ENCODE measurements at regions not wholly inside any gene's neighbourhood (a gene's known extent, or its start where the extent isn't known, plus 50 kb on each side); places are given as distances from the start of the nearest gene placed in this dataset.

DNA sequence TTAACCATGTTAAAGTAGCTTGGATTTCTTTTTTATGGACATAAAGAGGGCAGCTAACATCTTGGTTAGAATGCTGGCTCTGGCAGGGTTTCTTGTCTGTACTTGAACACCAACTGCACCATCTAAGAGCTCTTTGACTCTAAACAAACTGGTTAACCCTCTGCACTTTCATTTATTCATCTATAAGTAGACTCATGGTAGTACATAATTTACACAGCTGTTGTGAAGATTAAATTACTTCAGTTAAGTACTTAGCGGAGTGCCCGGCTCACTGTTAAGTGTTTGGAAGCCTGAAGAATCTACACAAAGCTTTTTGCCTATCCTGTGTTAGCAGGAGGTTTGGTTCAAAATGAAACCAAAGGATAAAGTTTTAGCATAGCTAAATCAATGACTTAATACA, 846.2 kb upstream of the API5 start:
- intact Hi-C loops (cut with micrococcal nuclease), result no loop called here
- Mint-ChIP-seq H3K4me3 (no peak overlapping the region), H3K36me3 (no peaks in the 10 kb centered on the region), H3K27ac (no peak overlapping the region), H3K27me3 (no peaks in the 10 kb centered on the region), H3K4me1 (ENCODE audit: low read depth) (no peaks in the 10 kb centered on the region), H3K9me3 (peaks cover 17% of the 10 kb centered on the region)
- CTCF ChIA-PET, result no interaction called here
- POLR2A ChIA-PET, result no interaction called here
- DNase-seq, result no peak

DNA sequence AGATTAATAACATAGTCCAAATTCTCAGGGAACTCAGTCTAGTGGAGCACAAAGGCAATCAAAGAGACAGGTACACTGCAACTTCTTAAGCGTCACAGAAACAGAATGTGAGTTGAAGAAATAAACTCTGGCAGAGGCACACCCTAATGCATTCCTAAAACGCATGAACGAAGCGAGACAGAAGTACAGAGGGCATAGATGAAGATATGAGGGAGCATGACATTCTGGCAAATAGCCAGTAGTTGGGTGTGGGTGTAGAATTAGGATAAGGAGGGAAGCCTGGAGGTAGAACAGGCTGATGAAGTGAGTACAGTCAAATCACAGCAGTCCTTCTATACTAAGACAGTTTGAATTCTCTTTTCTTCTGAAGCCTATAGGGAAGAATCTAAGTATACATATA, 838.7 kb upstream of the API5 start:
- DNase-seq, result no peak
- H3K4me3 Mint-ChIP-seq, result no peak overlapping the region
- H3K9me3 Mint-ChIP-seq, result peaks cover 19% of the 10 kb centered on the region
- intact Hi-C loops (cut with micrococcal nuclease), result no loop called here
- H3K36me3 Mint-ChIP-seq, result no peaks in the 10 kb centered on the region
- ChIA-PET CTCF (no interaction called here), POLR2A (no interaction called here)
- H3K27ac Mint-ChIP-seq, result no peak overlapping the region
- H3K27me3 Mint-ChIP-seq, result no peaks in the 10 kb centered on the region
- no peaks in the 10 kb centered on the region for H3K4me1 Mint-ChIP-seq (ENCODE audit: low read depth)

DNA sequence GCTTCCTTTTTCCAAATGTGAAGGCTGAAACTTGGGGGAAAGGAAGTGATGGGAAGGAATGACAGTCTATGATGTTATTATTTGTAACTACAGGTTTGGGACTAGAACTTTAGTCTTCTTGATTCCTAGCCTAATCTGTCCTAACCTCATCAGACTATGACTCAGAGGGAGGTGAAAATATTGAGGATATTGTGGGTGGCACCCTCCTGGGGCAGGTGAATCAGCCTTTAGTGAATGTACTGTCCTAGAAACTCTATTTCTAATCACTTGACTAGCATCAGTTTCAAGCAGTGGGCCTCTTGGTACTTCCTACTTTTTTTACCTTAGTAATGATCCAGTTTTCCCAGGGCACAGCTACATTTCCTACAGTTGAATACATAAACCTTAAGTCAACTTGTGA, 829.0 kb upstream of the API5 start:
- CTCF ChIA-PET, result no interaction called here
- intact Hi-C loops (cut with micrococcal nuclease), result no loop called here
- H3K36me3 Mint-ChIP-seq, result no peaks in the 10 kb centered on the region
- POLR2A ChIA-PET, result no interaction called here
- no peaks in the 10 kb centered on the region for H3K4me1 Mint-ChIP-seq (ENCODE audit: low read depth)
- H3K4me3 Mint-ChIP-seq, result no peak overlapping the region
- H3K27me3 Mint-ChIP-seq, result no peaks in the 10 kb centered on the region
- no peak overlapping the region for H3K27ac Mint-ChIP-seq
- DNase-seq, result no peak
- H3K9me3 Mint-ChIP-seq, result peaks cover 60% of the 10 kb centered on the region

DNA sequence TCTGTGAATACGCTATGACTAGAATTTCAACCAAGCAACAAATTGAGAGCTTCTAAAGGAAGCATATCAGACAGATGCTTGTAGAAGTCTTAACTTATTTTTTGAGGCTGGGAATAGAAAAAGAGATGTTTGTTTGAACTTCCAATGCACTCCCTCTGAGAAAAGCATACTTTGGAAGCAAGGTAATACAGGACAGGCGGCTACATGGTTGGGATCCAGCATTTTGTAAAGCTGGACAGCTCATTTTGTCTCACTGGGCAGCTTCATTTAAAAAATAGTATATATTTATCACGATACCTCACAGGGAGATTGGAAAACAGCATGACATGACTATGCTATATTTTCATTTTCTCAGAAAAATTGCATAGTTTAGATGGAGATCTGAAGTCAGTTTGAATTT, 821.3 kb upstream of the API5 start:
- CTCF ChIA-PET, result no interaction called here
- Mint-ChIP-seq H3K9me3 (peaks cover 20% of the 10 kb centered on the region), H3K27me3 (no peaks in the 10 kb centered on the region), H3K4me1 (ENCODE audit: low read depth) (no peaks in the 10 kb centered on the region), H3K4me3 (no peak overlapping the region), H3K27ac (no peak overlapping the region), H3K36me3 (no peaks in the 10 kb centered on the region)
- intact Hi-C loops (cut with micrococcal nuclease), result no loop called here
- POLR2A ChIA-PET, result no interaction called here
- no peak for DNase-seq

DNA sequence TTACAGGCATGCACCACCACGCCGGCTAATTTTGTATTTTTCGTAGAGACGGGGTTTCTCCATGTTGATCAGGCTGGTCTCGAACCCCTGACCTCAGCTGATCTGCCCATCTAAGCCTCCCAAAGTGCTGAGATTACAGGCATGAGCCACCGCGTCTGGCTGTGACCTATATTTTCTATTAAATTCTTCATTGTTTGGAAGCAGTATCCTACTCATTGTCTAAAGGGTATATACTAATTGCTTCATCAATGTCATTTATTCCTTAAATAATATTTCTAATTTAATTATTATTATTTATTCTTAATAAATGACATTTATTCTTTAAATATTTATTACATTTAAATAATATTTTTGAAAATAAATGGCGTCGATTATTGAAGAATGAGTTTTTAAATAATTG, 817.3 kb upstream of the API5 start:
- intact Hi-C loops (cut with micrococcal nuclease), result no loop called here
- POLR2A ChIA-PET, result no interaction called here

DNA sequence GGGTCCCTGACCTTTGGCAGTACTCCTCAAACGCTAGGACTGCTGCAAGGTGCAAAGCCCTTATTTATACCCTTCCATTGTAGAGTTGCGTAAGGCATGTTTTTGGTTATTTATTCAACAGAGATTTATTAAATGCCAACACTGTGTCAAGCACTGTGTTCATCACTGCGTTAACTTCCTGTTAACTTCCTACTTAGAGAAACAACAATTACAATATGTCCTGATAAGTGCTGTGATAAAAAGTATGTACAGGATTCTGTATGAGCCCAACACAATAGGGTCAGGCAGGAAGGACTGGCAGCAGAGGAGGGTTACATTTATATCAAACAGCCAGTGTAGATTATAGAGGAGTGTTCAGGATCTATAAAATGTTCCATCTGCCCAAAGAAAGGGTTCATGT, 812.8 kb upstream of the API5 start:
- DNase-seq, result no peak
- H3K4me1 Mint-ChIP-seq (ENCODE audit: low read depth), result no peaks in the 10 kb centered on the region
- intact Hi-C loops (cut with micrococcal nuclease), result no loop called here
- ChIA-PET POLR2A (no interaction called here), CTCF (no interaction called here)
- H3K9me3 Mint-ChIP-seq, result peaks cover 10% of the 10 kb centered on the region
- no peaks in the 10 kb centered on the region for H3K27me3 Mint-ChIP-seq
- H3K36me3 Mint-ChIP-seq, result no peaks in the 10 kb centered on the region
- no peak overlapping the region for H3K4me3 Mint-ChIP-seq
- no peak overlapping the region for H3K27ac Mint-ChIP-seq

More for the DNA sequence above, 817.3 kb upstream of the API5 start:
- no peak for DNase-seq
- CTCF ChIA-PET, result no interaction called here
- Mint-ChIP-seq H3K36me3 (no peaks in the 10 kb centered on the region), H3K9me3 (peaks cover 8% of the 10 kb centered on the region), H3K4me3 (no peak overlapping the region), H3K27me3 (no peaks in the 10 kb centered on the region), H3K27ac (no peak overlapping the region), H3K4me1 (ENCODE audit: low read depth) (no peaks in the 10 kb centered on the region)

DNA sequence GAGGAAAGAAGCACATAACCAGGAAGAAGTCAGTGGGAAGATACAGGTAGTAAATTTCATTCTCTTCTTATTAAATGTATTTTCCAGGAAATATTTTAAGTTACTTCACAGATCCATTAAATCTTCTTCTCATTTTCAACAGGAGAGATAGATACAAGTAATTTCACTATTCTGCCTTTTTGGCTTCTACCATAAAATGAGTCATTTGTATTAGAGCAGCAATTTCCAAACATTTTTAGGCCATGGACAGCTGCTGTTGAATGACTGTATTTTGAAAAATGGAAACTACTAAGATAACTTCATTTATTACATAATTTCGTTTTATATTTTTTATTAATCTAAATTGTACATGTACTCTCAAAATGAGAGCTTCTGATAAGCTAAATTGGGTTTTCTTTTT, 809.6 kb upstream of the API5 start:
- ChIA-PET POLR2A (no interaction called here), CTCF (no interaction called here)
- H3K27ac Mint-ChIP-seq, result no peak overlapping the region
- H3K4me1 Mint-ChIP-seq (ENCODE audit: low read depth), result no peaks in the 10 kb centered on the region
- intact Hi-C loops (cut with micrococcal nuclease), result no loop called here
- no peak overlapping the region for H3K4me3 Mint-ChIP-seq
- no peaks in the 10 kb centered on the region for H3K27me3 Mint-ChIP-seq
- no peak for DNase-seq
- H3K36me3 Mint-ChIP-seq, result no peaks in the 10 kb centered on the region
- H3K9me3 Mint-ChIP-seq, result peaks cover 17% of the 10 kb centered on the region

DNA sequence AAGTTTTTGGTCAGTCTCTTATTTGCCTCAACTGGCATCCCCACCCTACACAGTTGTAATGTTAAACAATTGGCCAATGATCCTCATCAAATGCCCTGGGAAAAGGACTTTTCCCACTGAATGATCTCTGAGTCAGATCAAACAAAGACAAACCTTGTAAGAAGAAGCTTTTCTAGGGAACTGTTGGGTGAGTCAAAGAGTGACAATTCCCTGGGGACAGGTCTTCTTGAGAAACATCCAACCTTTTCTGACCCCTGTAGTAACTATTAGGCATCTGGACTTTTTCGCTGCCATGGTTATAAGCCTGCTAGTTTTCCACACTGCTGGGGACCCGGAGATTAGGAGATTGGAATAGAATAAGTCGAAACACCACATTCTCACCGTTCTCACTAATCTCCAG, 789.8 kb upstream of the API5 start:
- ChIA-PET POLR2A (no interaction called here), CTCF (no interaction called here)
- H3K9me3 Mint-ChIP-seq, result peaks cover 15% of the 10 kb centered on the region
- no peak overlapping the region for H3K4me3 Mint-ChIP-seq
- intact Hi-C loops (cut with micrococcal nuclease), result loop anchor here (10.0 kb wide), 1 partner anchor 1067 kb away; the partner anchor contains the start of gene LRRC4C
- H3K27me3 Mint-ChIP-seq, result no peaks in the 10 kb centered on the region
- H3K27ac Mint-ChIP-seq, result no peak overlapping the region
- H3K36me3 Mint-ChIP-seq, result no peaks in the 10 kb centered on the region
- no peaks in the 10 kb centered on the region for H3K4me1 Mint-ChIP-seq (ENCODE audit: low read depth)
- DNase-seq, result no peak

DNA sequence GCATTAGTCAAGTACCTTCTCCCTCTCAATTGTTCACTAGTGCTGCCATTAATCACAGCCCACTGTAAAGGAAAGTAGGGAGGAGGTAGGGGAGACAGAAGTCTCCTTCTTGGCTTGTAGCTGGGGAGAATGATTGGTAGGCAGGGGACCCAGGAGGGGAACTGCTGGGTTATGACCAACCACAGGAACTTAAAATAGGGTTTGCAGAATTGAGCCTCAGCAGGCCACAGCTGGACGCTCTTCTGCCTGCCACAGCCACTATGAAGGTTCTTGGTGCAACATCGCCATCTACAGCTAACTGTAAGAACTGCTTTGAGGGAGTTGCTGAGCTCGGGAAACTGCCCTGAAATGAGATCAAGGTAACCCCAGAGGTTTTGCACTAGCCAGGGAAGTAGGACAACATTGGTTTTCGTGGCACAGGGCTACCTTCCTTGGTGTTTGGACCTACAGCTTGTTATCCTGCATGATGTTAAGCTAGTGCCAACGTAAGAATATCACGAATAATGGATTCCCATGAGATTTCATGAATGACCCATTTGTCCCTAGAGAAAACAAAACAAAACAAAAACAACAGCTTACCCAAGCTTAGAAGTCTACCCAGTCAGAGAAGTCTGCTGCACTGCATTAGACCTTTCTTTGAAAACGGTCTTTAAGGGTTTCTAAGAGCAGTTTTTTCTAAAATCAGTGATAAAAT, 787.1 kb upstream of the API5 start:
- Mint-ChIP-seq H3K4me3 (no peak overlapping the region), H3K27ac (no peak overlapping the region), H3K36me3 (no peaks in the 10 kb centered on the region), H3K4me1 (ENCODE audit: low read depth) (no peaks in the 10 kb centered on the region), H3K9me3 (peaks cover 9% of the 10 kb centered on the region), H3K27me3 (no peaks in the 10 kb centered on the region)
- peak; percentile 14 for DNase-seq
- intact Hi-C loops (cut with micrococcal nuclease), result loop anchor here (10.0 kb wide), 1 partner anchor 1070 kb away; the partner anchor contains the start of gene LRRC4C
- POLR2A ChIA-PET, result no interaction called here
- CTCF ChIA-PET, result interaction anchor here (0.6 to 1.3 kb wide), 2 partner anchors 20 to 816 kb away, joined by 3 read pairs; no protein-coding TSS in a partner anchor

DNA sequence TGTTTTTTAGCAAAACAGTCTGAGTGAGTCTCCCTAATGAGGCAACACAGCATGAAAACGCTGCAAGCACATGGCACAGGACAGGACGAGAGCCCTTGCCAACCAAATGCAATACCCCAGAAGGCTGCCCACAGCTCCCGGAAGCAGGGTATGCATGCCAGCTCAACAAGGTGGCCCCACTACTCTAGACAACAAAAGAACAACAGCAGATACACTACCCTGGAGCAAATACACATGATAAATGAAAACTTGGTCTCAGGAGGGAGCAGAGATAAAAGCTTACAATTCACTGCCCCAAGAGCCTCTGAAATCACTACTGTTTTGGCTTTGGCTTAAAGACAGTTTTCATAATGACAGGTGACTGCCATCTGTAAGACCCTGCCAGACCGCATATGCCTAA, 785.4 kb upstream of the API5 start:
- no peaks in the 10 kb centered on the region for H3K27me3 Mint-ChIP-seq
- H3K36me3 Mint-ChIP-seq, result no peaks in the 10 kb centered on the region
- ChIA-PET CTCF (no interaction called here), POLR2A (no interaction called here)
- H3K9me3 Mint-ChIP-seq, result peaks cover 6% of the 10 kb centered on the region
- no peaks in the 10 kb centered on the region for H3K4me1 Mint-ChIP-seq (ENCODE audit: low read depth)
- intact Hi-C loops (cut with micrococcal nuclease), result loop anchor here (10.0 kb wide), 1 partner anchor 1072 kb away; the partner anchor contains the start of gene LRRC4C
- H3K4me3 Mint-ChIP-seq, result no peak overlapping the region
- no peak overlapping the region for H3K27ac Mint-ChIP-seq
- DNase-seq, result no peak

DNA sequence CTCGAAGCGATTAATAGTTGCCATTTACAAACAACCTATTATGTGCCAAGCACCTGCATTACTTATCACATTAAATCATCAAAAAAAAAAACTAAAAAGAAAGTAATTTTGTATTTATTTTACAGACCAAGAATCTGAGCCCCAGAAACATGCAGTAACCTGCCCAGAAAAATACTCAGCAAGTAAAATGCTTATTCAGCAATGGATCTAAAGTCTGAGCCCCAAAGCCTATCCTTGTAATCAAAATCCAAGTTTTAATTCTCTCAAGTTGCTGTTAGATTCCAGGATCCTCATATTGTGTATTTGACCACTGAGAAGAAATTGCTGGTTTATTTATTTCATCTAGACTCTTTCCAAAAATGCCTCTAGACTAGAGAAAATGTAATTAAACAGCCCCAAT, 783.3 kb upstream of the API5 start:
- no peaks in the 10 kb centered on the region for H3K27me3 Mint-ChIP-seq
- DNase-seq, result no peak
- H3K27ac Mint-ChIP-seq, result no peak overlapping the region
- intact Hi-C loops (cut with micrococcal nuclease), result loop anchor here (10.0 kb wide), 1 partner anchor 1074 kb away; the partner anchor contains the start of gene LRRC4C
- no peaks in the 10 kb centered on the region for H3K4me1 Mint-ChIP-seq (ENCODE audit: low read depth)
- ChIA-PET POLR2A (no interaction called here), CTCF (no interaction called here)
- no peaks in the 10 kb centered on the region for H3K36me3 Mint-ChIP-seq
- peaks cover 3% of the 10 kb centered on the region for H3K9me3 Mint-ChIP-seq
- no peak overlapping the region for H3K4me3 Mint-ChIP-seq

DNA sequence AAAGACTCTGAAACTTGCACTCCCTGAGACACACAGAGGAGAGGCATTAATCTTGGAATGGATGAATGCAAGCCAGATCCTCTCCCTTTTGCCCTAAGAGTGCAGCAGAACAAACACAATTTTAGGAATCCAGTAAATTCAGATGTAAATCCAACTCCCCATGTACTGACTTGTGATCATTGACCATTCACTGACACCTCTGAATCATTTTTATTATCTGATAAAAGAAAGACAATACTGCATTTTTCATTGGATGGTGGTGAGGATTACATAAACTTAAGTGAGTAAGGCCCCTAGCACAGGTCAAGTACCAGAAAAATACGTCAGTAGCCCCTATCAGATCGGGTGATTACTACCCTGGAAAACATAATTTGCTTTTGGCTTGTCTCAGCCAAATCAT, 782.9 kb upstream of the API5 start:
- peaks cover 3% of the 10 kb centered on the region for H3K9me3 Mint-ChIP-seq
- ChIA-PET CTCF (no interaction called here), POLR2A (no interaction called here)
- H3K27ac Mint-ChIP-seq, result no peak overlapping the region
- no peaks in the 10 kb centered on the region for H3K36me3 Mint-ChIP-seq
- intact Hi-C loops (cut with micrococcal nuclease), result loop anchor here (10.0 kb wide), 1 partner anchor 1074 kb away; the partner anchor contains the start of gene LRRC4C
- H3K27me3 Mint-ChIP-seq, result no peaks in the 10 kb centered on the region
- DNase-seq, result no peak
- no peaks in the 10 kb centered on the region for H3K4me1 Mint-ChIP-seq (ENCODE audit: low read depth)
- H3K4me3 Mint-ChIP-seq, result no peak overlapping the region

DNA sequence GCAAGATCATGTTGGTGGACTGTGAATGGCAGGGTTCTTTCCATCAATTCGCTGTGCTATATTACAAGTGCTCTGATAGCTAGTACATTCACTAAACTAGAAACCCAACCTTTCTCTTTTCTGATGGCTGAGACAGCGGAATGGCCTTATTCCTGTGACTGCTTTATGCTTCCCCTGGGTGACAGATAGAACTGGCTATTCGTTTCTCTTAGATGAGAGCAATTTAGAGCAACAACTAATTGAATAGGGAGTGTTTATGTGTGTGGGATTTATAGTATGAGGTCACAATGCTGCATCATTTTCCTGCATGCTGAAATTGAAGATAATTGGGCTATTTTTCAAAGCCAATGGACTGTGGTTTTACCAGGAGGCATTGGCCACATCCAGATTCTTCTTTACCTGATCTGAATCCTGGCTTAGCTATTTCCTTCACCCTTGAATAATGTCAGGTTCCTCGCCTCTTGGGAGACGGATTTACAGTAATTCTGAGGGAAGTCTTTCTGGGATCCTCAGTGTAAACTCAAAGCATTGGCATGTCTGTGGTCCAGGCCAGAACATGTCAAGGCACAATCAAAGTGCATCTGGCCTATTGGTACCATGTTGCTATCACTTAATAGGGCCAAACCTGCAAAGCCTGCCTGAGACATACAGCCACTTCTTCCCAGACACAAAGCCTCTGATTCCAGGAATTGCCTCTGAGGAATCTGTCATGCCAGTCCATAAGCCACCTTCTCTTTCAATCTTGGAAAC, 775.0 kb upstream of the API5 start:
- H3K4me1 Mint-ChIP-seq (ENCODE audit: low read depth), result no peaks in the 10 kb centered on the region
- ChIA-PET CTCF (no interaction called here), POLR2A (no interaction called here)

More for the DNA sequence above, 775.0 kb upstream of the API5 start:
- H3K4me3 Mint-ChIP-seq, result no peak overlapping the region
- DNase-seq, result no peak
- intact Hi-C loops (cut with micrococcal nuclease), result no loop called here
- no peak overlapping the region for H3K27ac Mint-ChIP-seq
- no peaks in the 10 kb centered on the region for H3K36me3 Mint-ChIP-seq
- H3K9me3 Mint-ChIP-seq, result peaks cover 10% of the 10 kb centered on the region
- H3K27me3 Mint-ChIP-seq, result no peaks in the 10 kb centered on the region

All from activated CD4-positive, alpha-beta memory T cell treated with anti-CD3 and anti-CD28 coated beads for 36 hours (primary cell).